ENCODE measurements at regions not wholly inside any gene's neighbourhood (a gene's known extent, or its start where the extent isn't known, plus 50 kb on each side); places are given as distances from the start of the nearest gene placed in this dataset.

DNA sequence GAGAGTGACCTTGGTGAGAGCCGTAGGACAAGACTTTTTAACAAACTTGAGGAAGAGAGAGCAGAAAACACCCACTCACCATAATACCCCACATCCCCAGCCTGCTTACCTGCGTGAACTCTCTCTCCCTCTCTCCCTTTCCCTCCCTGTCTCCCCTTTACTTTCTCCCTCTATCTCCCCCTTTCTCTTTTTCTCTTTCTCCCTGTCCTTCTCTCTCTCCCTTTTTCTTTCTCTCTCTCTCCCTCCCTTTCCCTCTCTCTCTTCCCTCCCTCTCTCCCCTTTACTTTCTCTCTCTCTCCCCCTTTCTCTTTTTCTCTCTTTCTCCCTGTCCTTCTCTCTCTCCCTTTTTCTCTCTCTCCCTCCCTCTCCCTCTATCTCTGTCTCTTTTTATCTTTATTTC, 464.0 kb upstream of the AUTS2 start:
- WGBS = 78% methylated on average over 2 of the region's 2 CpGs
- Histone ChIP-seq H3K9me3 (peaks cover 7% of the 10 kb centered on the region), H3K27me3 (peaks cover 5% of the 10 kb centered on the region), H3K36me3 (no peaks in the 10 kb centered on the region), H3K27ac (no peak overlapping the region), H3K4me1 (no peaks in the 10 kb centered on the region), H3K4me3 (no peak overlapping the region)
- DNase-seq (ENCODE audit: low spot score in 2 of 2) = no peak
- TF ChIP-seq EP300 (IDR thresholded peaks at IDR 0.05) (no peak), POLR2AphosphoS5 (IDR thresholded peaks at IDR 0.05) (no peak), POLR2A (IDR thresholded peaks at IDR 0.05) (no peak)
- TF ChIP-seq, protein P1, sequence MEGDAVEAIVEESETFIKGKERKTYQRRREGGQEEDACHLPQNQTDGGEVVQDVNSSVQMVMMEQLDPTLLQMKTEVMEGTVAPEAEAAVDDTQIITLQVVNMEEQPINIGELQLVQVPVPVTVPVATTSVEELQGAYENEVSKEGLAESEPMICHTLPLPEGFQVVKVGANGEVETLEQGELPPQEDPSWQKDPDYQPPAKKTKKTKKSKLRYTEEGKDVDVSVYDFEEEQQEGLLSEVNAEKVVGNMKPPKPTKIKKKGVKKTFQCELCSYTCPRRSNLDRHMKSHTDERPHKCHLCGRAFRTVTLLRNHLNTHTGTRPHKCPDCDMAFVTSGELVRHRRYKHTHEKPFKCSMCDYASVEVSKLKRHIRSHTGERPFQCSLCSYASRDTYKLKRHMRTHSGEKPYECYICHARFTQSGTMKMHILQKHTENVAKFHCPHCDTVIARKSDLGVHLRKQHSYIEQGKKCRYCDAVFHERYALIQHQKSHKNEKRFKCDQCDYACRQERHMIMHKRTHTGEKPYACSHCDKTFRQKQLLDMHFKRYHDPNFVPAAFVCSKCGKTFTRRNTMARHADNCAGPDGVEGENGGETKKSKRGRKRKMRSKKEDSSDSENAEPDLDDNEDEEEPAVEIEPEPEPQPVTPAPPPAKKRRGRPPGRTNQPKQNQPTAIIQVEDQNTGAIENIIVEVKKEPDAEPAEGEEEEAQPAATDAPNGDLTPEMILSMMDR (IDR thresholded peaks at IDR 0.05) = no peak

DNA sequence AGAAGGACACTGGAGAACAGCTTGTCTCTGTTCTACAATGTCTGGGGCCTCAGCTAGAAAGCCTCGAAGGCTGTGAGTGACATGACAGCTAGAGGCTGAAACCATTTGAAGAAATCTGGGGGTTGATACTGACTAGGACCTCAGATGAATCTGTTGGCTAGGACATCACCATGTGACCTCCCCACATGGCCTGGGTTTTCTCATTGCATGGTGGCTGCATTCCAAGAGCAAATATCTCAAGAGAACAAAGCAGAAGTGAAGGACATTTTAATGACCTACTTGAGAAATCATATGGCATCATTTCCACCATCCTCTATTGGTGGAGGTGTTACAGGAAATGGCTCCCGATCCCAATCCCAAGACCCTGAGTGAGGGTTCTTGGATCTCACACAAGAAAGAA, 450.6 kb upstream of the AUTS2 start:
- WGBS = 63% methylated on average over 2 of the region's 2 CpGs

DNA sequence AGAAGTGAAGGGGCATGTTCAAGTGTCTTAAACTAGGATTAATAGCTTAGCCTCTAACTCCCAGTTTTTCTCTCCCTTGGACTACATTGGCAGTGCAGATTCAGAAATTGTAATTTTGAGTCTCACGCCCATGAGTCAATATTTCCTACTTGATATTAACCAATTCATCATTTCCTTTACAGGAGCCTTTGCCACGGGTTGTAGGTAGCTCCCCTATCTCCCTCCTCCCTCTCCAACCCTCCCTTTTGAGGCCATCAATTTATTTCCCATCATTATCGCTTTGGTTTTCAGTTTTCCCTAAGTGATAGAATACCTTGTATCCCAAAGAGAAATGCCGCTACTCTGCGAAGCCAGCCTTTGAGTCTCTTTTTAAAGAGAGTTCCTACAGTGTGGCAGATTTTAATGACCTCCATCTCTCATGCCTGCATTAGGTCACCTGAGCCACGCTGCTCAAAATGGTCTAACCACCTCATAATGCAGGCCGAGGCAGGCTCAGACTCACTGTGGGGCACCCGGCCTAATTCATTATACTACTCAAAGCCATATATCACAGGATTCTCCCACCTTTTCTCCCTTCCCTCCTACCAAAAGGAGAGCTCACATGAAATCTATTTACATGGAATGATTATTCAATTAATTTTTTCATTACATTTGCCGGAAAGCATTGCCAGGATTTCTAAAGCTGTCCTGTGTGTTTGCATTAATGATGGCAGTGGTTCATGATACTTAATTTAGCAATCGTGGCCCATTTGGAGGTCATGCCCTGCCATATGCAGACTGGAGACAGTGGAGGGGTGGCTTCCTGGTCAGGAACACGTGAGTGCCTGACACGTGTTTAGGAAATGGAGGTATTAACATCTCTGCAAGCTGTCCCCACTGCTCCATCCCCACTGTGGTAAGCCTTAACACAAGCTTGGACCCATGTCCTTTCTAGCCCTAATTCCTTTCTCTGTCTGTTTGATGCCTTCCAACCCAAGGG, 448.2 kb upstream of the AUTS2 start:
- no peak overlapping the region for H3K4me3 ChIP-seq
- TF ChIP-seq EP300 (IDR thresholded peaks at IDR 0.05) = no peak
- no peak for TF ChIP-seq POLR2A (IDR thresholded peaks at IDR 0.05)
- TF ChIP-seq POLR2AphosphoS5 (IDR thresholded peaks at IDR 0.05) = no peak
- TF ChIP-seq, protein P1 (IDR thresholded peaks at IDR 0.05) = no peak
- H3K27ac ChIP-seq = no peak overlapping the region
- no peak for DNase-seq (ENCODE audit: low spot score in 2 of 2)
- H3K36me3 ChIP-seq = no peaks in the 10 kb centered on the region
- H3K27me3 ChIP-seq = no peaks in the 10 kb centered on the region
- H3K9me3 ChIP-seq = no peaks in the 10 kb centered on the region
- H3K4me1 ChIP-seq = no peaks in the 10 kb centered on the region
- WGBS = 89% methylated on average over 12 of the region's 12 CpGs

More for the DNA sequence above, 450.6 kb upstream of the AUTS2 start:
- H3K9me3 ChIP-seq = no peaks in the 10 kb centered on the region
- H3K4me1 ChIP-seq = no peaks in the 10 kb centered on the region
- TF ChIP-seq EP300 (IDR thresholded peaks at IDR 0.05) (no peak), POLR2A (IDR thresholded peaks at IDR 0.05) (no peak), POLR2AphosphoS5 (IDR thresholded peaks at IDR 0.05) (no peak)
- TF ChIP-seq, protein P1 (IDR thresholded peaks at IDR 0.05) = no peak
- DNase-seq (ENCODE audit: low spot score in 2 of 2) = no peak
- H3K36me3 ChIP-seq = no peaks in the 10 kb centered on the region
- no peaks in the 10 kb centered on the region for H3K27me3 ChIP-seq
- no peak overlapping the region for H3K4me3 ChIP-seq
- no peak overlapping the region for H3K27ac ChIP-seq

- Histone ChIP-seq H3K36me3 (no peaks in the 10 kb centered on the region), H3K9me3 (no peaks in the 10 kb centered on the region), H3K27ac (no peak overlapping the region), H3K27me3 (no peaks in the 10 kb centered on the region), H3K4me1 (no peaks in the 10 kb centered on the region), H3K4me3 (no peak overlapping the region)
- WGBS = 39% methylated on average over 1 of the region's 1 CpG
- TF ChIP-seq, protein P1 (IDR thresholded peaks at IDR 0.05) = no peak
- TF ChIP-seq POLR2AphosphoS5 (IDR thresholded peaks at IDR 0.05) (no peak), POLR2A (IDR thresholded peaks at IDR 0.05) (no peak), EP300 (IDR thresholded peaks at IDR 0.05) (no peak)
- no peak for DNase-seq (ENCODE audit: low spot score in 2 of 2)
These were observed 435.9 kb upstream of the AUTS2 start for GRCh38 chr7:69162326-69162725.

GRCh38 chr7:69162931-69163670, 435.2 kb upstream of the AUTS2 start:
- Histone ChIP-seq H3K4me3 (no peak overlapping the region), H3K27me3 (no peaks in the 10 kb centered on the region), H3K27ac (no peak overlapping the region), H3K9me3 (no peaks in the 10 kb centered on the region), H3K4me1 (no peaks in the 10 kb centered on the region), H3K36me3 (no peaks in the 10 kb centered on the region)
- TF ChIP-seq, protein P1 (IDR thresholded peaks at IDR 0.05) = no peak
- TF ChIP-seq EP300 (IDR thresholded peaks at IDR 0.05) = no peak
- TF ChIP-seq POLR2AphosphoS5 (IDR thresholded peaks at IDR 0.05) = no peak
- no peak for TF ChIP-seq POLR2A (IDR thresholded peaks at IDR 0.05)
- WGBS = 70% methylated on average over 8 of the region's 8 CpGs
- no peak for DNase-seq (ENCODE audit: low spot score in 2 of 2)
